OCI-LY7 (cell line): ENCODE measurements at regions not wholly inside any gene's neighbourhood (a gene's known extent, or its start where the extent isn't known, plus 50 kb on each side); places are given as distances from the start of the nearest gene placed in this dataset.

Source experiments
- BruUV-seq: library from RNA; stranded (reverse); fragments of 400-500 nt; replicated peaks from 2 replicates; lab custom pipeline; 2021; lab: Mats Ljungman, UMichigan
- CTCF ChIA-PET: fragments of 300-600 bp; sonication (Branson Sonifier 250); formaldehyde crosslinking; loops from one replicate; lab custom pipeline; 2022; ENCODE audit warnings: antibody characterized with exemption; ENCODE audit not compliant: unreplicated experiment; lab: Charles Lee
- POLR2A ChIA-PET: fragments of 300-600 bp; sonication (Branson Sonifier 250); formaldehyde crosslinking; loops from one replicate; lab custom pipeline; 2022; ENCODE audit warnings: antibody characterized with exemption; lab: Charles Lee
- DNase-seq: peaks from one replicate; pipeline ENCODE4 v3.0.0-alpha.2; 2015; ENCODE audit warnings: low spot score
- H2AFZ ChIP-seq: fragments of 200-600 bp; sonication (generic), shearing (Covaris generic); 2 replicates; pipeline ENCODE4 v1.6.1; 2014; ENCODE audit warnings: mild to moderate bottlenecking, antibody characterized with exemption, low read length, moderate library complexity
- H3K27ac ChIP-seq: fragments of 200-600 bp; sonication (generic); 2 replicates; pipeline ENCODE4 v1.5.1; 2014; ENCODE audit warnings: mixed run types, low read depth, mild to moderate bottlenecking, moderate library complexity, low read length, inconsistent platforms; ENCODE audit not compliant: poor library complexity, severe bottlenecking
- H3K36me3 ChIP-seq: fragments of 200-600 bp; sonication (generic); 2 replicates; pipeline ENCODE4 v1.6.1; 2014; ENCODE audit warnings: mild to moderate bottlenecking, antibody characterized with exemption, low read length, moderate library complexity, mixed read lengths; ENCODE audit not compliant: insufficient read depth
- H3K4me1 ChIP-seq: fragments of 200-600 bp; sonication (generic); 2 replicates; pipeline ENCODE4 v1.5.1; 2014; ENCODE audit warnings: mild to moderate bottlenecking, low read length; ENCODE audit not compliant: insufficient read depth, poor library complexity, severe bottlenecking
- H3K4me2 ChIP-seq: fragments of 200-600 bp; sonication (generic); 2 replicates; pipeline ENCODE4 v1.6.1; 2014; ENCODE audit warnings: mild to moderate bottlenecking, low read length
- H3K4me3 ChIP-seq: fragments of 200-600 bp; sonication (generic); 2 replicates; pipeline ENCODE4 v1.5.1; 2014; ENCODE audit warnings: mild to moderate bottlenecking, low read depth, low read length; ENCODE audit not compliant: poor library complexity, severe bottlenecking
- H3K79me2 ChIP-seq: fragments of 200-600 bp; sonication (generic); 2 replicates; pipeline ENCODE4 v1.6.1; 2016; ENCODE audit warnings: low read depth, mild to moderate bottlenecking, low read length, moderate library complexity, mixed read lengths; ENCODE audit not compliant: insufficient read depth
- H3K9me2 ChIP-seq: fragments of 200-600 bp; sonication (generic); 2 replicates; pipeline ENCODE4 v1.6.1; 2016; ENCODE audit warnings: mild to moderate bottlenecking, low read length, mixed read lengths; ENCODE audit not compliant: insufficient read depth
- H3K9me3 ChIP-seq: fragments of 200-600 bp; sonication (generic); 2 replicates; pipeline ENCODE4 v1.6.1; 2014; ENCODE audit warnings: mild to moderate bottlenecking, mixed run types, low read length, mixed read lengths
- H4K20me1 ChIP-seq: fragments of 200-600 bp; sonication (generic); 2 replicates; pipeline ENCODE4 v1.6.1; 2014; ENCODE audit warnings: mild to moderate bottlenecking, antibody characterized with exemption, low read length, moderate library complexity, mixed read lengths; ENCODE audit not compliant: insufficient read depth
- CTCF ChIP-seq: fragments of 200-600 bp; sonication (generic); conservative IDR thresholded peaks from 2 replicates; pipeline ENCODE4 v1.5.1; 2014; ENCODE audit warnings: mild to moderate bottlenecking, antibody characterized with exemption, low read length, moderate library complexity, mixed read lengths
- EZH2phosphoT487 ChIP-seq: fragments of 200-600 bp; sonication (generic); IDR thresholded peaks from 2 replicates; pipeline ENCODE4 v1.6.1; 2018; ENCODE audit warnings: low read depth, borderline replicate concordance, mild to moderate bottlenecking, mixed run types, antibody characterized with exemption, low read length, moderate library complexity, mixed read lengths
- intact Hi-C: fragments of 100-400 bp; cut with micrococcal nuclease; formaldehyde crosslinking; loops from one replicate; pipeline ENCODE4 v1.10.0; 2022; ENCODE audit not compliant: unreplicated experiment

GRCh38 chr2:145609951-145610350, 1090.0 kb upstream of the ZEB2 start:
- TF ChIP-seq CTCF (no peak), EZH2phosphoT487 (no peak)
- Histone ChIP-seq H3K36me3 (no peaks in the 10 kb centered on the region), H3K9me2 (no peaks in the 10 kb centered on the region), H3K79me2 (no peaks in the 10 kb centered on the region), H4K20me1 (no peaks in the 10 kb centered on the region), H2AFZ (no peak overlapping the region), H3K27ac (no peak overlapping the region), H3K4me1 (no peaks in the 10 kb centered on the region), H3K9me3 (no peaks in the 10 kb centered on the region), H3K4me2 (no peak overlapping the region), H3K4me3 (no peak overlapping the region)
- no peak for DNase-seq
- ChIA-PET CTCF (no interaction called here), POLR2A (interaction anchor here (0.6 kb wide), 2 partner anchors 17 to 69 kb away, joined by 3 to 5 read pairs; no protein-coding TSS in a partner anchor)
- intact Hi-C loops, result no loop called here
- BruUV-seq, result no TSS peak

GRCh38 chr2:145601361-145601925, 1081.5 kb upstream of the ZEB2 start:
- Histone ChIP-seq H3K79me2 (no peaks in the 10 kb centered on the region), H2AFZ (no peak overlapping the region), H3K9me2 (no peaks in the 10 kb centered on the region), H3K27ac (no peak overlapping the region), H3K36me3 (no peaks in the 10 kb centered on the region), H3K4me2 (no peak overlapping the region), H4K20me1 (no peaks in the 10 kb centered on the region), H3K4me3 (no peak overlapping the region), H3K4me1 (no peaks in the 10 kb centered on the region), H3K9me3 (no peaks in the 10 kb centered on the region)
- no TSS peak for BruUV-seq
- CTCF ChIA-PET, result no interaction called here
- no peak for TF ChIP-seq EZH2phosphoT487
- TF ChIP-seq CTCF, result no peak
- POLR2A ChIA-PET, result interaction anchor here (0.6 kb wide), 2 partner anchors 228 to 270 kb away, joined by 3 read pairs; no protein-coding TSS in a partner anchor
- no peak for DNase-seq
- intact Hi-C loops, result no loop called here

- intact Hi-C loops, result no loop called here
- no peaks in the 10 kb centered on the region for H3K36me3 ChIP-seq
- ChIA-PET POLR2A (no interaction called here), CTCF (no interaction called here)
- no peak for DNase-seq
- H3K9me2 ChIP-seq, result no peaks in the 10 kb centered on the region
- H3K4me1 ChIP-seq, result no peaks in the 10 kb centered on the region
- no peak overlapping the region for H3K27ac ChIP-seq
- no peaks in the 10 kb centered on the region for H3K79me2 ChIP-seq
- no peak for TF ChIP-seq EZH2phosphoT487
- BruUV-seq, result no TSS peak
- no peaks in the 10 kb centered on the region for H3K9me3 ChIP-seq
- H4K20me1 ChIP-seq, result no peaks in the 10 kb centered on the region
- no peak overlapping the region for H2AFZ ChIP-seq
- H3K4me3 ChIP-seq, result no peak overlapping the region
- H3K4me2 ChIP-seq, result no peak overlapping the region
Measured at GRCh38 chr2:145600811-145601210, 1080.9 kb upstream of the ZEB2 start.
